GM19025 (cell line): ENCODE measurements at regions not wholly inside any gene's neighbourhood (a gene's known extent, or its start where the extent isn't known, plus 50 kb on each side); places are given as distances from the start of the nearest gene placed in this dataset.

Experiments
- ATAC-seq: cut with Tn5 transposase; IDR thresholded peaks from one replicate; pipeline ENCODE4 v1.9.1; 2021; ENCODE audit warnings: mild to moderate bottlenecking, low read depth, moderate library complexity; ENCODE audit not compliant: unreplicated experiment

GRCh38 chr3:194738254-194739093, 52.8 kb downstream of the FAM43A start:
- no peak for ATAC-seq

- ATAC-seq = no peak
These were observed 54.0 kb downstream of the FAM43A start for GRCh38 chr3:194739498-194740284.

GRCh38 chr3:194740859-194741491, 55.3 kb downstream of the FAM43A start:
- no peak for ATAC-seq

- no peak for ATAC-seq
These were observed 56.2 kb downstream of the FAM43A start for GRCh38 chr3:194741916-194742315.

- no peak for ATAC-seq
These were observed 59.1 kb downstream of the FAM43A start for GRCh38 chr3:194744826-194745225.

GRCh38 chr3:194745422-194746184, 59.9 kb downstream of the FAM43A start:
- ATAC-seq = no peak

- ATAC-seq = no peak
These were observed 62.5 kb downstream of the FAM43A start for GRCh38 chr3:194748225-194748624.

- ATAC-seq = no peak
These were observed 64.2 kb downstream of the FAM43A start for GRCh38 chr3:194749631-194750490.

GRCh38 chr3:194750491-194750828, 64.8 kb downstream of the FAM43A start:
- no peak for ATAC-seq

- ATAC-seq = no peak
These were observed 70.2 kb downstream of the FAM43A start for GRCh38 chr3:194755671-194756459.

GRCh38 chr3:194756460-194756779, 70.7 kb downstream of the FAM43A start:
- no peak for ATAC-seq

- ATAC-seq = no peak
These were observed 71.2 kb downstream of the FAM43A start for GRCh38 chr3:194756791-194757325.

- no peak for ATAC-seq
These were observed 72.0 kb downstream of the FAM43A start for GRCh38 chr3:194757647-194758061.

- no peak for ATAC-seq
These were observed 73.0 kb downstream of the FAM43A start for GRCh38 chr3:194758716-194759115.

GRCh38 chr3:194760494-194761137, 74.9 kb downstream of the FAM43A start:
- ATAC-seq = no peak

- no peak for ATAC-seq
These were observed 75.7 kb downstream of the FAM43A start for GRCh38 chr3:194761384-194761783.

- no peak for ATAC-seq
These were observed 81.2 kb downstream of the FAM43A start for GRCh38 chr3:194766845-194767244.

- no peak for ATAC-seq
These were observed 81.9 kb downstream of the FAM43A start for GRCh38 chr3:194767446-194768207.
